Right hindlimb (tissue), 1 donor: ENCODE measurements at regions not wholly inside any gene's neighbourhood (a gene's known extent, or its start where the extent isn't known, plus 50 kb on each side); places are given as distances from the start of the nearest gene placed in this dataset.

Source experiments
- DNase-seq: peaks from one replicate; pipeline ENCODE4 v3.0.0-alpha.2; 2018

- DNase-seq, result no peak
Measured at GRCh38 chr3:6124875-6125274, 736.0 kb upstream of the GRM7 start.

- DNase-seq, result no peak
Measured at GRCh38 chr3:6125520-6125919, 735.4 kb upstream of the GRM7 start.

GRCh38 chr3:6132684-6133432 lies 728.1 kb upstream of the GRM7 start:
- no peak for DNase-seq

- DNase-seq, result no peak
Measured at GRCh38 chr3:6142707-6143106, 718.2 kb upstream of the GRM7 start.

- no peak for DNase-seq
Measured at GRCh38 chr3:6147883-6148282, 713.0 kb upstream of the GRM7 start.

- DNase-seq, result no peak
Measured at GRCh38 chr3:6155650-6156338, 705.1 kb upstream of the GRM7 start.

- DNase-seq, result peak; percentile 15
Measured at GRCh38 chr3:6165951-6166350, 695.0 kb upstream of the GRM7 start.

- no peak for DNase-seq
Measured at GRCh38 chr3:6168256-6168655, 692.7 kb upstream of the GRM7 start.

- DNase-seq, result no peak
Measured at GRCh38 chr3:6172871-6173642, 687.9 kb upstream of the GRM7 start.

GRCh38 chr3:6177417-6177816 lies 683.5 kb upstream of the GRM7 start:
- DNase-seq, result no peak

GRCh38 chr3:6179761-6180160 lies 681.2 kb upstream of the GRM7 start:
- no peak for DNase-seq

- no peak for DNase-seq
Measured at GRCh38 chr3:6180171-6180570, 680.7 kb upstream of the GRM7 start.

GRCh38 chr3:6182476-6182875 lies 678.4 kb upstream of the GRM7 start:
- DNase-seq, result no peak

- DNase-seq, result no peak
Measured at GRCh38 chr3:6182909-6183308, 678.0 kb upstream of the GRM7 start.

- DNase-seq, result no peak
Measured at GRCh38 chr3:6189384-6189783, 671.5 kb upstream of the GRM7 start.

- DNase-seq, result no peak
Measured at GRCh38 chr3:6204891-6205290, 656.0 kb upstream of the GRM7 start.

- DNase-seq, result no peak
Measured at GRCh38 chr3:6216135-6217026, 644.5 kb upstream of the GRM7 start.

- no peak for DNase-seq
Measured at GRCh38 chr3:6220447-6220846, 640.5 kb upstream of the GRM7 start.

- DNase-seq, result no peak
Measured at GRCh38 chr3:6222069-6222468, 638.8 kb upstream of the GRM7 start.

GRCh38 chr3:6223572-6223971 lies 637.3 kb upstream of the GRM7 start:
- DNase-seq, result no peak

GRCh38 chr3:6228958-6229683 lies 631.8 kb upstream of the GRM7 start:
- DNase-seq, result no peak

- DNase-seq, result no peak
Measured at GRCh38 chr3:6229778-6230410, 631.0 kb upstream of the GRM7 start.
